ENCODE measurements at regions not wholly inside any gene's neighbourhood (a gene's known extent, or its start where the extent isn't known, plus 50 kb on each side); places are given as distances from the start of the nearest gene placed in this dataset.

GRCh38 chrX:14449773-14450172 is 79.6 kb upstream of the GLRA2 start (continued):
- TF ChIP-seq, protein P1, sequence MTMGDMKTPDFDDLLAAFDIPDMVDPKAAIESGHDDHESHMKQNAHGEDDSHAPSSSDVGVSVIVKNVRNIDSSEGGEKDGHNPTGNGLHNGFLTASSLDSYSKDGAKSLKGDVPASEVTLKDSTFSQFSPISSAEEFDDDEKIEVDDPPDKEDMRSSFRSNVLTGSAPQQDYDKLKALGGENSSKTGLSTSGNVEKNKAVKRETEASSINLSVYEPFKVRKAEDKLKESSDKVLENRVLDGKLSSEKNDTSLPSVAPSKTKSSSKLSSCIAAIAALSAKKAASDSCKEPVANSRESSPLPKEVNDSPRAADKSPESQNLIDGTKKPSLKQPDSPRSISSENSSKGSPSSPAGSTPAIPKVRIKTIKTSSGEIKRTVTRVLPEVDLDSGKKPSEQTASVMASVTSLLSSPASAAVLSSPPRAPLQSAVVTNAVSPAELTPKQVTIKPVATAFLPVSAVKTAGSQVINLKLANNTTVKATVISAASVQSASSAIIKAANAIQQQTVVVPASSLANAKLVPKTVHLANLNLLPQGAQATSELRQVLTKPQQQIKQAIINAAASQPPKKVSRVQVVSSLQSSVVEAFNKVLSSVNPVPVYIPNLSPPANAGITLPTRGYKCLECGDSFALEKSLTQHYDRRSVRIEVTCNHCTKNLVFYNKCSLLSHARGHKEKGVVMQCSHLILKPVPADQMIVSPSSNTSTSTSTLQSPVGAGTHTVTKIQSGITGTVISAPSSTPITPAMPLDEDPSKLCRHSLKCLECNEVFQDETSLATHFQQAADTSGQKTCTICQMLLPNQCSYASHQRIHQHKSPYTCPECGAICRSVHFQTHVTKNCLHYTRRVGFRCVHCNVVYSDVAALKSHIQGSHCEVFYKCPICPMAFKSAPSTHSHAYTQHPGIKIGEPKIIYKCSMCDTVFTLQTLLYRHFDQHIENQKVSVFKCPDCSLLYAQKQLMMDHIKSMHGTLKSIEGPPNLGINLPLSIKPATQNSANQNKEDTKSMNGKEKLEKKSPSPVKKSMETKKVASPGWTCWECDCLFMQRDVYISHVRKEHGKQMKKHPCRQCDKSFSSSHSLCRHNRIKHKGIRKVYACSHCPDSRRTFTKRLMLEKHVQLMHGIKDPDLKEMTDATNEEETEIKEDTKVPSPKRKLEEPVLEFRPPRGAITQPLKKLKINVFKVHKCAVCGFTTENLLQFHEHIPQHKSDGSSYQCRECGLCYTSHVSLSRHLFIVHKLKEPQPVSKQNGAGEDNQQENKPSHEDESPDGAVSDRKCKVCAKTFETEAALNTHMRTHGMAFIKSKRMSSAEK (CRISPR knock-in tag; IDR thresholded peaks at IDR 0.05; ENCODE audit: borderline replicate concordance) = no peak
- TF ChIP-seq FOXK1 (CRISPR knock-in tag; IDR thresholded peaks at IDR 0.05) (no peak), IRF1 (CRISPR knock-in tag; IDR thresholded peaks at IDR 0.05) (no peak), CREB1 (CRISPR knock-in tag; IDR thresholded peaks at IDR 0.05) (no peak), RORB (CRISPR knock-in tag; IDR thresholded peaks at IDR 0.05) (no peak)
- TF ChIP-seq, protein P2, sequence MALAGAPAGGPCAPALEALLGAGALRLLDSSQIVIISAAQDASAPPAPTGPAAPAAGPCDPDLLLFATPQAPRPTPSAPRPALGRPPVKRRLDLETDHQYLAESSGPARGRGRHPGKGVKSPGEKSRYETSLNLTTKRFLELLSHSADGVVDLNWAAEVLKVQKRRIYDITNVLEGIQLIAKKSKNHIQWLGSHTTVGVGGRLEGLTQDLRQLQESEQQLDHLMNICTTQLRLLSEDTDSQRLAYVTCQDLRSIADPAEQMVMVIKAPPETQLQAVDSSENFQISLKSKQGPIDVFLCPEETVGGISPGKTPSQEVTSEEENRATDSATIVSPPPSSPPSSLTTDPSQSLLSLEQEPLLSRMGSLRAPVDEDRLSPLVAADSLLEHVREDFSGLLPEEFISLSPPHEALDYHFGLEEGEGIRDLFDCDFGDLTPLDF (CRISPR knock-in tag; IDR thresholded peaks at IDR 0.05) = no peak
- TF ChIP-seq, protein P3, sequence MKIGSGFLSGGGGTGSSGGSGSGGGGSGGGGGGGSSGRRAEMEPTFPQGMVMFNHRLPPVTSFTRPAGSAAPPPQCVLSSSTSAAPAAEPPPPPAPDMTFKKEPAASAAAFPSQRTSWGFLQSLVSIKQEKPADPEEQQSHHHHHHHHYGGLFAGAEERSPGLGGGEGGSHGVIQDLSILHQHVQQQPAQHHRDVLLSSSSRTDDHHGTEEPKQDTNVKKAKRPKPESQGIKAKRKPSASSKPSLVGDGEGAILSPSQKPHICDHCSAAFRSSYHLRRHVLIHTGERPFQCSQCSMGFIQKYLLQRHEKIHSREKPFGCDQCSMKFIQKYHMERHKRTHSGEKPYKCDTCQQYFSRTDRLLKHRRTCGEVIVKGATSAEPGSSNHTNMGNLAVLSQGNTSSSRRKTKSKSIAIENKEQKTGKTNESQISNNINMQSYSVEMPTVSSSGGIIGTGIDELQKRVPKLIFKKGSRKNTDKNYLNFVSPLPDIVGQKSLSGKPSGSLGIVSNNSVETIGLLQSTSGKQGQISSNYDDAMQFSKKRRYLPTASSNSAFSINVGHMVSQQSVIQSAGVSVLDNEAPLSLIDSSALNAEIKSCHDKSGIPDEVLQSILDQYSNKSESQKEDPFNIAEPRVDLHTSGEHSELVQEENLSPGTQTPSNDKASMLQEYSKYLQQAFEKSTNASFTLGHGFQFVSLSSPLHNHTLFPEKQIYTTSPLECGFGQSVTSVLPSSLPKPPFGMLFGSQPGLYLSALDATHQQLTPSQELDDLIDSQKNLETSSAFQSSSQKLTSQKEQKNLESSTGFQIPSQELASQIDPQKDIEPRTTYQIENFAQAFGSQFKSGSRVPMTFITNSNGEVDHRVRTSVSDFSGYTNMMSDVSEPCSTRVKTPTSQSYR (CRISPR knock-in tag; IDR thresholded peaks at IDR 0.05) = no peak

- Mint-ChIP-seq H3K4me1 (no peaks in the 10 kb centered on the region), H3K9me3 (no peaks in the 10 kb centered on the region), H3K36me3 (no peaks in the 10 kb centered on the region), H3K27me3 (ENCODE audit: low read depth) (no peaks in the 10 kb centered on the region), H3K4me3 (no peak overlapping the region), H3K27ac (no peak overlapping the region)
- no peak for DNase-seq (ENCODE audit: low spot score)
- POLR2A ChIA-PET = no interaction called here
- no peak for ATAC-seq
- CTCF ChIA-PET = no interaction called here
- TF ChIP-seq ZNF317 (CRISPR knock-in tag; IDR thresholded peaks at IDR 0.05; ENCODE audit: borderline replicate concordance, low read depth) = no peak
- TF ChIP-seq, protein P4, sequence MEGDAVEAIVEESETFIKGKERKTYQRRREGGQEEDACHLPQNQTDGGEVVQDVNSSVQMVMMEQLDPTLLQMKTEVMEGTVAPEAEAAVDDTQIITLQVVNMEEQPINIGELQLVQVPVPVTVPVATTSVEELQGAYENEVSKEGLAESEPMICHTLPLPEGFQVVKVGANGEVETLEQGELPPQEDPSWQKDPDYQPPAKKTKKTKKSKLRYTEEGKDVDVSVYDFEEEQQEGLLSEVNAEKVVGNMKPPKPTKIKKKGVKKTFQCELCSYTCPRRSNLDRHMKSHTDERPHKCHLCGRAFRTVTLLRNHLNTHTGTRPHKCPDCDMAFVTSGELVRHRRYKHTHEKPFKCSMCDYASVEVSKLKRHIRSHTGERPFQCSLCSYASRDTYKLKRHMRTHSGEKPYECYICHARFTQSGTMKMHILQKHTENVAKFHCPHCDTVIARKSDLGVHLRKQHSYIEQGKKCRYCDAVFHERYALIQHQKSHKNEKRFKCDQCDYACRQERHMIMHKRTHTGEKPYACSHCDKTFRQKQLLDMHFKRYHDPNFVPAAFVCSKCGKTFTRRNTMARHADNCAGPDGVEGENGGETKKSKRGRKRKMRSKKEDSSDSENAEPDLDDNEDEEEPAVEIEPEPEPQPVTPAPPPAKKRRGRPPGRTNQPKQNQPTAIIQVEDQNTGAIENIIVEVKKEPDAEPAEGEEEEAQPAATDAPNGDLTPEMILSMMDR (IDR thresholded peaks at IDR 0.05) = no peak
- no peak for TF ChIP-seq NR3C1 (CRISPR knock-in tag; conservative IDR thresholded peaks at IDR 0.05; ENCODE audit: low read depth)
- no peak for TF ChIP-seq MYBL2 (CRISPR knock-in tag; IDR thresholded peaks at IDR 0.05)
- TF ChIP-seq MAX (CRISPR knock-in tag; IDR thresholded peaks at IDR 0.05) = no peak
- no peak for TF ChIP-seq MXD4 (CRISPR knock-in tag; IDR thresholded peaks at IDR 0.05; ENCODE audit: borderline replicate concordance)
- no peak for TF ChIP-seq NR2C2 (CRISPR knock-in tag; IDR thresholded peaks at IDR 0.05)
- TF ChIP-seq NFYB (CRISPR knock-in tag; conservative IDR thresholded peaks at IDR 0.05; ENCODE audit: low read depth) = no peak
- TF ChIP-seq TEAD1 (CRISPR knock-in tag; IDR thresholded peaks at IDR 0.05) = no peak
- no peak for TF ChIP-seq ZNF416 (CRISPR knock-in tag; IDR thresholded peaks at IDR 0.05)
- TF ChIP-seq IRF2 (CRISPR knock-in tag; IDR thresholded peaks at IDR 0.05; ENCODE audit: borderline replicate concordance, low read depth) = no peak
- TF ChIP-seq RORB (CRISPR knock-in tag; IDR thresholded peaks at IDR 0.05) = no peak
- TF ChIP-seq ZNF423 (CRISPR knock-in tag; IDR thresholded peaks at IDR 0.05) = no peak
- no peak for TF ChIP-seq SMAD4 (CRISPR knock-in tag; IDR thresholded peaks at IDR 0.05)
- no peak for TF ChIP-seq SMAD3 (CRISPR knock-in tag; IDR thresholded peaks at IDR 0.05; ENCODE audit: borderline replicate concordance)
- TF ChIP-seq CREB1 (CRISPR knock-in tag; IDR thresholded peaks at IDR 0.05) = no peak
- no peak for TF ChIP-seq ZNF232 (CRISPR knock-in tag; IDR thresholded peaks at IDR 0.05)
- no peak for TF ChIP-seq PRDM15 (CRISPR knock-in tag; IDR thresholded peaks at IDR 0.05)
- no peak for TF ChIP-seq EMX1 (CRISPR knock-in tag; IDR thresholded peaks at IDR 0.05)
Observed at GRCh38 chrX:14448406-14448805, 80.9 kb upstream of the GLRA2 start.
